ENCODE measurements at regions not wholly inside any gene's neighbourhood (a gene's known extent, or its start where the extent isn't known, plus 50 kb on each side); places are given as distances from the start of the nearest gene placed in this dataset.

GRCh38 chr20:48469026-48469425 is 358.8 kb downstream of the PREX1 start:
- peaks cover 0 to 22% (median 0%) of the 10 kb centered on the region in 4 donors for H3K27me3 ChIP-seq
- WGBS, result 89% methylated on average over 4 of the region's 4 CpGs
- no peaks in the 10 kb centered on the region for H3K9me3 ChIP-seq
- DNase-seq (ENCODE audit: extremely low spot score), result no peak
- no peaks in the 10 kb centered on the region for H3K36me3 ChIP-seq
- H3K4me1 ChIP-seq, result peaks cover 0 to 3% (median under 1%) of the 10 kb centered on the region in 4 donors
- no peak overlapping the region for H3K4me3 ChIP-seq
- intact Hi-C loops (cut with DNase I), result no loop called here
- TF ChIP-seq POLR2AphosphoS5 (IDR thresholded peaks at IDR 0.05) (no peak), EP300 (IDR thresholded peaks at IDR 0.05) (no peak), CTCF (IDR thresholded peaks at IDR 0.05) (no peak), POLR2A (IDR thresholded peaks at IDR 0.05; ENCODE audit: low read depth) (no peak)
- H3K27ac ChIP-seq (replicated peaks in 1 of 4), result no peak overlapping the region

- no peak for DNase-seq (ENCODE audit: extremely low spot score)
- TF ChIP-seq CTCF (IDR thresholded peaks at IDR 0.05), result no peak
- no peak for TF ChIP-seq POLR2AphosphoS5 (IDR thresholded peaks at IDR 0.05)
- no peak for TF ChIP-seq EP300 (IDR thresholded peaks at IDR 0.05)
- TF ChIP-seq POLR2A (IDR thresholded peaks at IDR 0.05; ENCODE audit: low read depth), result no peak
- peaks cover 0 to 8% (median 5%) of the 10 kb centered on the region in 4 donors for H3K4me1 ChIP-seq
- no peak overlapping the region for H3K27ac ChIP-seq (replicated peaks in 1 of 4)
- WGBS, result 87% methylated on average over 5 of the region's 5 CpGs
- no peaks in the 10 kb centered on the region for H3K36me3 ChIP-seq
- intact Hi-C loops (cut with DNase I), result no loop called here
- H3K27me3 ChIP-seq, result peaks cover 0 to 18% (median 0%) of the 10 kb centered on the region in 4 donors
- no peaks in the 10 kb centered on the region for H3K9me3 ChIP-seq
- no peak overlapping the region for H3K4me3 ChIP-seq
Measured at GRCh38 chr20:48468571-48468970, 359.2 kb downstream of the PREX1 start.

GRCh38 chr20:48467622-48468021 is 360.2 kb downstream of the PREX1 start:
- intact Hi-C loops (cut with DNase I), result no loop called here
- no peaks in the 10 kb centered on the region for H3K36me3 ChIP-seq

GRCh38 chr20:48465271-48465670 is 362.5 kb downstream of the PREX1 start:
- Histone ChIP-seq H3K27me3 (peaks cover 0 to 14% (median 0%) of the 10 kb centered on the region in 4 donors), H3K9me3 (no peaks in the 10 kb centered on the region), H3K4me1 (peaks cover 0 to 15% (median 11%) of the 10 kb centered on the region in 4 donors), H3K36me3 (no peaks in the 10 kb centered on the region), H3K27ac (replicated peaks in 1 of 4) (no peak overlapping the region), H3K4me3 (no peak overlapping the region)
- TF ChIP-seq CTCF (IDR thresholded peaks at IDR 0.05) (no peak), POLR2A (IDR thresholded peaks at IDR 0.05; ENCODE audit: low read depth) (no peak), POLR2AphosphoS5 (IDR thresholded peaks at IDR 0.05) (no peak), EP300 (IDR thresholded peaks at IDR 0.05) (no peak)
- WGBS, result 90% methylated on average over 4 of the region's 4 CpGs
- intact Hi-C loops (cut with DNase I), result no loop called here
- DNase-seq (ENCODE audit: extremely low spot score), result no peak

More at GRCh38 chr20:48467622-48468021, 360.2 kb downstream of the PREX1 start:
- Histone ChIP-seq H3K4me1 (peaks cover 0 to 15% (median 11%) of the 10 kb centered on the region in 4 donors), H3K27me3 (peaks cover 0 to 14% (median 0%) of the 10 kb centered on the region in 4 donors), H3K27ac (replicated peaks in 1 of 4) (no peak overlapping the region), H3K9me3 (no peaks in the 10 kb centered on the region), H3K4me3 (no peak overlapping the region)
- TF ChIP-seq POLR2AphosphoS5 (IDR thresholded peaks at IDR 0.05) (no peak), CTCF (IDR thresholded peaks at IDR 0.05) (no peak), EP300 (IDR thresholded peaks at IDR 0.05) (no peak), POLR2A (IDR thresholded peaks at IDR 0.05; ENCODE audit: low read depth) (no peak)
- WGBS, result 97% methylated on average over 2 of the region's 2 CpGs
- no peak for DNase-seq (ENCODE audit: extremely low spot score)

- no peak overlapping the region for H3K27ac ChIP-seq (replicated peaks in 1 of 4)
- no peaks in the 10 kb centered on the region for H3K9me3 ChIP-seq
- WGBS, result 74% methylated on average over 6 of the region's 6 CpGs
- H3K36me3 ChIP-seq, result no peaks in the 10 kb centered on the region
- intact Hi-C loops (cut with DNase I), result no loop called here
- peaks cover 0 to 11% (median 0%) of the 10 kb centered on the region in 4 donors for H3K27me3 ChIP-seq
- no peak for DNase-seq (ENCODE audit: extremely low spot score)
- H3K4me1 ChIP-seq, result peaks cover 0 to 15% (median 11%) of the 10 kb centered on the region in 4 donors
- H3K4me3 ChIP-seq, result no peak overlapping the region
- no peak for TF ChIP-seq POLR2A (IDR thresholded peaks at IDR 0.05; ENCODE audit: low read depth)
- TF ChIP-seq EP300 (IDR thresholded peaks at IDR 0.05), result no peak
- no peak for TF ChIP-seq CTCF (IDR thresholded peaks at IDR 0.05)
Measured at GRCh38 chr20:48463916-48464315, 363.9 kb downstream of the PREX1 start.
